Breast epithelium (tissue), 3 donors: ENCODE measurements at regions not wholly inside any gene's neighbourhood (a gene's known extent, or its start where the extent isn't known, plus 50 kb on each side); places are given as distances from the start of the nearest gene placed in this dataset.

Experiments
- POLR2AphosphoS5 ChIP-seq, 3 donors: sonication (generic); formaldehyde crosslinking; IDR thresholded peaks; one replicate each; pipeline ENCODE4 v1.6.1; 2017; ENCODE audit warnings: antibody characterized with exemption in 3 of 3
- TF ChIP-seq, protein P1 (sequence below), 3 donors: fragments of 450-650 bp; IDR thresholded peaks; one replicate each; pipeline ENCODE4 v1.5.1; 2016 to 2017; ENCODE audit warnings: antibody characterized with exemption in 3 of 3, mild to moderate bottlenecking in 3 of 3, moderate library complexity in 3 of 3

DNA sequence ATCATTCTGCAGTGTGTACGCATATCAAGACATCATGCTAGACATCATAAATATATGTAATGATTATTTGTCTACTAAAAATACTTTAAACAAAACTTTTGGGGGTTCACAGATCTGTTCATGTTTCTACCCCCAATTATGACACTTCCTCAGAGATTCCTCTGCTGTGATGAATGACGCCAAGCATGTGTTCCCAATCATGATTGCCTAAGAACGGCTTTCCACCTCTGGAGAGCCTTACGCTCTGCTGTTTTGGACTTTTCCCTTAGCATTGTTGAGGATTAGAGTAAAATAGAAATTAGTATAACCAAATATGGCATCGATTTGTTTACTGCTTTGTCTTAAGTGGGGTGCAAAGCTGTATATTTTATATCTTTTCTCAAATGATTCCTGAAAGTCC is 236.3 kb upstream of the IGFBP3 start:
- no peak for TF ChIP-seq POLR2AphosphoS5 (IDR thresholded peaks at IDR 0.05)
- TF ChIP-seq, protein P1, sequence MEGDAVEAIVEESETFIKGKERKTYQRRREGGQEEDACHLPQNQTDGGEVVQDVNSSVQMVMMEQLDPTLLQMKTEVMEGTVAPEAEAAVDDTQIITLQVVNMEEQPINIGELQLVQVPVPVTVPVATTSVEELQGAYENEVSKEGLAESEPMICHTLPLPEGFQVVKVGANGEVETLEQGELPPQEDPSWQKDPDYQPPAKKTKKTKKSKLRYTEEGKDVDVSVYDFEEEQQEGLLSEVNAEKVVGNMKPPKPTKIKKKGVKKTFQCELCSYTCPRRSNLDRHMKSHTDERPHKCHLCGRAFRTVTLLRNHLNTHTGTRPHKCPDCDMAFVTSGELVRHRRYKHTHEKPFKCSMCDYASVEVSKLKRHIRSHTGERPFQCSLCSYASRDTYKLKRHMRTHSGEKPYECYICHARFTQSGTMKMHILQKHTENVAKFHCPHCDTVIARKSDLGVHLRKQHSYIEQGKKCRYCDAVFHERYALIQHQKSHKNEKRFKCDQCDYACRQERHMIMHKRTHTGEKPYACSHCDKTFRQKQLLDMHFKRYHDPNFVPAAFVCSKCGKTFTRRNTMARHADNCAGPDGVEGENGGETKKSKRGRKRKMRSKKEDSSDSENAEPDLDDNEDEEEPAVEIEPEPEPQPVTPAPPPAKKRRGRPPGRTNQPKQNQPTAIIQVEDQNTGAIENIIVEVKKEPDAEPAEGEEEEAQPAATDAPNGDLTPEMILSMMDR (IDR thresholded peaks at IDR 0.05): no peak
